Stomach (tissue), 4 donors: ENCODE measurements at regions not wholly inside any gene's neighbourhood (a gene's known extent, or its start where the extent isn't known, plus 50 kb on each side); places are given as distances from the start of the nearest gene placed in this dataset.
"Not testable (repeated sequence)": the region's sequence is repeated elsewhere in the genome, so short reads cannot be mapped to it uniquely, and the experiment has no call there.

Experiments
- EP300 ChIP-seq: sonication (generic); formaldehyde crosslinking; IDR thresholded peaks from one replicate; pipeline ENCODE4 v1.6.1; 2017; ENCODE audit warnings: antibody characterized with exemption
- POLR2A ChIP-seq, 4 donors: fragments of 450-650 bp; IDR thresholded peaks; one replicate each; pipeline ENCODE4 v1.6.1; 2016; ENCODE audit warnings: antibody characterized with exemption in 4 of 4, control low read depth in 2 of 4, mild to moderate bottlenecking in 1 of 4, moderate library complexity in 1 of 4
- POLR2AphosphoS5 ChIP-seq, 3 donors: sonication (generic); formaldehyde crosslinking; IDR thresholded peaks; one replicate each; pipeline ENCODE4 v1.6.1; 2016; ENCODE audit warnings: antibody characterized with exemption in 3 of 3
- TF ChIP-seq, protein P1 (sequence below), 7 experiments: fragments of 450-650 bp in 4 of 7; fragments of 200-600 bp in 3 of 7; sonication (generic) in 3 of 7; IDR thresholded peaks; one replicate each; pipeline ENCODE4 v1.5.1; 2016 to 2019; ENCODE audit warnings: antibody characterized with exemption in 7 of 7, control low read depth in 2 of 7, mild to moderate bottlenecking in 1 of 7

DNA sequence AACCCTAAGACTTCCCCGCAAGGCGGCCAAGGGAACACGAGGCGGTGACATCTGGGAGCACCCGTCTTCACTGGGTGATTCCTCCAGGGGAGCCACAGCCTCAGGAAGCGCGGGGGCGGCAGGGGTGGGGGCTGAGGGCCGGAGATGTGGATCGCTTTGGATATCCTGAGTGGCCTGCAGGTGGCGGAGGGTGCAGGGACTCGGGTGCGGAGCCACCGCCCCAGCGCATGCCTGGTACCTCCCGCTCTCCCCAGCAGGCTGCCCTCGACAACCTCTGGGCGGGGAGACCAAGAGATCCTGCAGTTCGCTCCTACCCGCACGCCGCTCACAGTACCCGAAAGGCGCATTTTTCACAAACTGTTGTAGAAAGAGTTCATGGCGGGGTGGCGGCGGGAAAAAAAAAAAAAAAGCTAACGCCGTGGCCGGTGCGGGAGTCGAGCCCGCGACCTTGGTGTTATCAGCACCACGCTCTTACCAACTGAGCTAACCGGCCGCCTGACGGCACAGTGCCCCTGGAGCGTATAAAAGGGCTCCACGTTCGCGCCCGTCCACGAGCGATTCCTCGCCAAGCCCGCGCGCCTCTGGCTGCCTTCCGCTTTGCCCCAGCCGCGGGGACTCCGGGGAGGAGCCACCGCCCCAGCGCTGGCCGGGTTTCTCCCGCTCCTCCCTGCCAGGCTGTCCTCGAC, 124.7 kb upstream of the PRKX start:
- not testable (repeated sequence) for TF ChIP-seq POLR2A (IDR thresholded peaks at IDR 0.05); EP300; POLR2AphosphoS5 (IDR thresholded peaks at IDR 0.05)
- TF ChIP-seq, protein P1, sequence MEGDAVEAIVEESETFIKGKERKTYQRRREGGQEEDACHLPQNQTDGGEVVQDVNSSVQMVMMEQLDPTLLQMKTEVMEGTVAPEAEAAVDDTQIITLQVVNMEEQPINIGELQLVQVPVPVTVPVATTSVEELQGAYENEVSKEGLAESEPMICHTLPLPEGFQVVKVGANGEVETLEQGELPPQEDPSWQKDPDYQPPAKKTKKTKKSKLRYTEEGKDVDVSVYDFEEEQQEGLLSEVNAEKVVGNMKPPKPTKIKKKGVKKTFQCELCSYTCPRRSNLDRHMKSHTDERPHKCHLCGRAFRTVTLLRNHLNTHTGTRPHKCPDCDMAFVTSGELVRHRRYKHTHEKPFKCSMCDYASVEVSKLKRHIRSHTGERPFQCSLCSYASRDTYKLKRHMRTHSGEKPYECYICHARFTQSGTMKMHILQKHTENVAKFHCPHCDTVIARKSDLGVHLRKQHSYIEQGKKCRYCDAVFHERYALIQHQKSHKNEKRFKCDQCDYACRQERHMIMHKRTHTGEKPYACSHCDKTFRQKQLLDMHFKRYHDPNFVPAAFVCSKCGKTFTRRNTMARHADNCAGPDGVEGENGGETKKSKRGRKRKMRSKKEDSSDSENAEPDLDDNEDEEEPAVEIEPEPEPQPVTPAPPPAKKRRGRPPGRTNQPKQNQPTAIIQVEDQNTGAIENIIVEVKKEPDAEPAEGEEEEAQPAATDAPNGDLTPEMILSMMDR (IDR thresholded peaks at IDR 0.05) = not testable (repeated sequence)
